HT-29 (cell line): ENCODE measurements at regions not wholly inside any gene's neighbourhood (a gene's known extent, or its start where the extent isn't known, plus 50 kb on each side); places are given as distances from the start of the nearest gene placed in this dataset.
"Not testable (repeated sequence)": the region's sequence is repeated elsewhere in the genome, so short reads cannot be mapped to it uniquely, and the experiment has no call there.

ENCODE experiments used
- DNase-seq: peaks from one replicate; pipeline ENCODE4 v3.0.0-alpha.2; 2015; ENCODE audit warnings: low spot score

DNA sequence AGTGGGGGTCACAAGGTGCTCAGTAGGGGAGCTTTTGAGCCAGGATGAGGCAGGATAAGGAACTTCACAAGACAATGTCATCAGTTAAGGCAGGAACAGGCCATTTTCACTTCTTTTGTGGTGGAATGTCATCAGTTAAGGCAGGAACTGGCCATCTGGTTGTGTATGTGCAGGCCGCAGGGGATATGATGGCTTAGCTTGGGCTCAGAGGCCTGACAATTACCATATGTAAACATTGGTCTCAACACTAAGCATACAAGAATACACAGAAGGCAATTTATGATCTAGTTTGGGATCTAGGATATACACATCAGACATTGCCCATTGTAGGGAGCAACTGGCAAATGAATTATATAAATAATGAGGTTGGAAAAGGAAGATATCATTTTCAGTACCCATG lies 155.4 kb upstream of the CTSO start:
- DNase-seq = not testable (repeated sequence)

DNA sequence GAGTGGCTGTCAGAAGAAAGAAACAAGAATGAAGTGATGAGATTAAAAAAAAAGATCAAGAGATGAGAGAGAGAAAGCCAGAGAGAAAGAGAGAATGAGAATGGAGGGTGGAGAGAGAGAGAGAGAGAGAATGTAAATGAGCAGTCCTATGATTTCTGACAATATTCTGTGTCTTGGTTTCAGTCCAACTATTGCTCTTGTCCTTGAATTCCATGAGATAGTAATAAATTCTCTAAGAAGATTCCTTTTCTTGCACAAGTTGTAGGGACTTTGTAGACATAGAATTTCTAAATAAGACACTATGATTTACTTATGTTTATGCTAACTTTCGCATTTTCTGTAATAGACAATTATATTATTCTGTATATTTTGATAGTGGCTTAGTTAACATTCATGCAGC lies 149.6 kb upstream of the CTSO start:
- DNase-seq = no peak

DNA sequence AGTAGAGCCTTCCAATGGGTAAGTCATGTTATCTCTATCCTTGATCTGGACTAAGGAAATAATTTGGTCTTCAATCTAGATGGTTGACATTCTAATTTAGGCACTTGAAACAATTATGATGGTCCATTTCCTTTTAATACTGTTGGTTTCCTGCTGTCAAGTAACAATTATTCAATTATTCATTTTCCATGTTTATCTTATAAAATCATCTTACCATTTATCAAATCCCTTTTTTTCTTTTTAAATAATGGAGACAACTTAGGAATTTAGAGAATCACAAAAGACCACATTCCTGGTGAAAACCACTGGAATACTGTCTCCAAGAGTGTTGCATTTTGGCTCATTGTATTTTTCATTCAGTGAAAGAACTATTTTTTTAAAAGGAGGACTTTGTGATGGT lies 148.7 kb upstream of the CTSO start:
- DNase-seq = no peak

DNA sequence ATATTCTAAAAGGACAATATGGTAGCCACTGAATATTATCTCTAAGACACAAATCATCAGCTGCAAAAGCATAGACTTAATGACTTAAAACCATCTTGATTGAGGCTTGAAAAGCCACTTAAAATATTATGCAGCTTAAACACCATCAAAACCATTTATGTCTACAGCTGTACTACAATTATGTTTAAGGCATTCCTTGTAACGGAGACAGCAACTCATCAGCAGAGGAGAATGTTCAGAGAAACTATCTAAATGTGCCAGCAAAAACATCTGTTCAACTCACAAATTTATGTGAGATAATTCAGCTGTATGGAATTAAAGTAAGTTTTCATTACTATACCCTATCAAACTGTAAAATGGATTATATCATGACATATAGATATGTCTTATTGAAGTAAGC lies 147.9 kb upstream of the CTSO start:
- no peak for DNase-seq

DNA sequence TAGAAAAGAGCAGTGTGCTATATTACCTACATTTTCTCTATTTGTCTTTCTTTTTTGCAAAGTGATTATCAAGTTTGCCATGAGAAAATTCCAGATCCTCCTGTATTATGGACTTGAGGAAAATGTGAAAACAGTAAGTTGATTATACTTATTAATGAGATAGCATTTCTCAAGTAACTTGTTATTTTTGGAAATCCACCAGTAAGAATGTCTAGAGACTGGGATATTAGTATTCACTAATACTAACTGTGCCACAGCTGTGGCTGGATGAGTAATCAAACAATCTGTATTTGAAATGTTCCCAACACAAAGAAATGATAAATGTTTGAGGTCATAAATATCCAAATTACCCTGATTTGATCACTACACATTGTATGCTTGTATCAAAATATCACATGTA lies 147.0 kb upstream of the CTSO start:
- no peak for DNase-seq

DNA sequence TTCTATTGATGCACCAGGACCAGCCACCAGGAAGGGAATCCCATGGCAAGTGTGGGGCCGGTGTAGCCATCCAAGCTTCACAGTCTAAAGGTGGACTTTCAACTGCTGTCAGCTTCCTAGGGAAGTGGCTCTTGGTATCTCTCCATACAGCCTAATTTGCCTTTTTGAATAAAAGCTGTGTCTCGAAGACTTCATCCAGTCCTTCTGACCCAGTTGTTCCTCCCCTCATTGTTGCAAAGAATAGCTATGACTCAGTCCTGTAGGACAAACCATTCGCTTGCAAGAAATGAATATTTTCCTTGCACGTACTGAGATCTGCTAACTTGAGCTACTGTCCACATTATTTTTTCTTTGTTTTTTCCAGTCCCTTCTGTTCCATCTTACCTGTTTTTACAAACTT lies 145.1 kb upstream of the CTSO start:
- no peak for DNase-seq

DNA sequence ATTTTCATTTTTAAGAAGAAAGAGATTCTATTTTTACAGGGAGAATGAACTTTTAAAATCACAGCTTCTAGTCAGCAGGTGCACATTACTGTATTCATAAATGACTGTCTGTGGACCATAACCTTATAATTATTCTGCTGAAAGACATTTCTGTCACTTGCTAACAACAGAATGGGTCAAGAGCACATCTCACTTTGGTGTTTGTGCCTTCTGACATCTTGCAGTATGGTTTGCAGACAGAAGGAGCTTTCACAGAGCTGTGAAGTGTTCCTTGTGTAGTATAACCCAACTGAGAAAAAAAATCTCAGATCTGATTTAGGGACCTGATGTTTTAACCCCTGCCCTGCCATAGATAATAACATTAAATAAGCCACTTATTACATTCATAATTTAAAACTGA lies 131.4 kb upstream of the CTSO start:
- no peak for DNase-seq

DNA sequence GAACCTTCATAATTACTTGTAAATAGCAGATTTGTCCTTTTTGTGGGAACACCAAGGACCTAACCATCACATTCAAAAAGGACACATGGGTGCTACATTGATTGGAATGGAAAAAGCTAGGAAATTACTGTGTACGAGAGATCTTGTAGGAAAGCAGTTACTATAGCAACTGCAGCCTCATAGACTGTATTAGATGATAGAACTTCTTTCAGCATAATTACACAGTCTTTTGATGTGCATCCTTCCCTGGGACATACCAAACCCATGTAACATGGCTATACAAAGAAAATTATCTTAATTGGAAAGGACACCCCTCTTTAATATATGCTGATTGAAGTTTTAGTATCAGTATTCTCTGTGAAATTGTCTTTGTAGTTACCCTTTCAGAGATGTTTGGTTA lies 130.7 kb upstream of the CTSO start:
- DNase-seq = no peak

DNA sequence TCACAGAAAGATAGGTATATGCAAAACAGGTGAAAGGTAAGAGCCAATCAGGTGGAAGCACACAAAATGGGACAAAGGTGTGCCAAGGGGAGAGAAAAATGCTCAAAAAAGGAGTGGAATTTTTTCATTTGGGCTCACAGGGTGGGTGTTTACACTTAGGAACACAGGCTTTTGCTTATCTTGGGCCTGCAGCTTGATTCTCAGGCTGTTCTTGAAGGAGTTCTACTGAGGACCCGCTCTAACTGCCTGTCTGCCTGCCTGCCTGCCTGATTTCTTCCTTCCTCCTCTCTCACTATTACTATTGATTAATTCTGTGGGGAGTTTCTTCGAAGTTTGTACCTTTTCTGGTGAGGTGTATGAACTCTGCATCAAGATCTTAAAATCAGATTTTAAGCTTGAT lies 120.3 kb upstream of the CTSO start:
- no peak for DNase-seq

DNA sequence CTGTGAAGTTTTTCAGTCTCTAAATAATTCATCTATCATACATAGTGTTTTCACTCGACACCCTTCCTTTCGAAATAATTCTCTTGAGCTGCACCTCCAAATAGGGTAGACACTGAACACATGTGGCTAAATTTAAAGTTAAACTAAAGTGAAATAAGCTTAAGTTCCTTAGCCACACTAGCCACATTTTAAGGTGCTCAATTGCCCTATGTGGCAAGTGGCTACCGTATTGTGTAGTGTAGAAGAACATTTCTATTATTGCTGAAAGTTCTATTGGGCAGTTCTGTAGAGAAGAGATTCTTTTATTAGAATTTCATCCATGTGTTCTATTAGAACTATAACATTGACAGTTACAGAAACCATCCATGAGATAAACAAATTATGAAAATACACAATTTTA lies 107.0 kb upstream of the CTSO start:
- DNase-seq = no peak

DNA sequence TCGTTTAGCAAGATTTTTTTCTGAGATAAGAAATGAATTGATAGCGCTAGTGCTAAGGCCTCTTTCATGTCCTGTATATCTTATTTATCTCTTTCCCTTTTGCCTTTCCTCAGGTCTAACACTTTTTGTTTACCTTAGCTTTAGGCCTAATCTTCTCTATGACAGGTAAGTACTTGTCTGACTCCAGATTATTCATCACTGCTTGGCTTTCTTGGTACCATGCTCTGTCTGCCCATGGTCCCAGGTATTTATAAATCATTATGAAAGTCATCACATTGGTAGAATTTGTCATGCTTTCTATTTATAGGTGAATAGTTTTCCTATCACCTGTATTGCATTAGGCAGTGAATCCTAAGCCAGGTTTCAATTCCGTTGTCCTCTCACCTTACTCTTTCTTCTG lies 99.5 kb upstream of the CTSO start:
- DNase-seq = no peak

DNA sequence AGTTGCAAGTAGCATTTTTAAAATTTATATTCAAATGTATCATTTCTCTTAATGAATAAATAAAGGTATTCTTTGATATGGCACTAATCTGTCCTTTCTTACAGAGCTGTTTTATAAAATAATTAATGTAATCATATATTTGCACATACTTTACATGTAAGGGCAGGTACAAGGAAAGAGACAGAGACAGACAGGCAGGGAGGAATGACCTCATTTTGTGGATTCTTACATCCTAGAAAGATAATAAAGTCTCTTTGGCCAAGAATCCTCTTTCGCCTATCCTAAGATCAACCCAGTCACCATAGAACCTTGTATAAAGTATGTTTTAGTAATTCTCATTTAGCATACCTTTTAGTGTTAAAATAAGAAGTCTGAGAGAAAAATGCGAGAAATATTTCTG lies 98.5 kb upstream of the CTSO start:
- no peak for DNase-seq

DNA sequence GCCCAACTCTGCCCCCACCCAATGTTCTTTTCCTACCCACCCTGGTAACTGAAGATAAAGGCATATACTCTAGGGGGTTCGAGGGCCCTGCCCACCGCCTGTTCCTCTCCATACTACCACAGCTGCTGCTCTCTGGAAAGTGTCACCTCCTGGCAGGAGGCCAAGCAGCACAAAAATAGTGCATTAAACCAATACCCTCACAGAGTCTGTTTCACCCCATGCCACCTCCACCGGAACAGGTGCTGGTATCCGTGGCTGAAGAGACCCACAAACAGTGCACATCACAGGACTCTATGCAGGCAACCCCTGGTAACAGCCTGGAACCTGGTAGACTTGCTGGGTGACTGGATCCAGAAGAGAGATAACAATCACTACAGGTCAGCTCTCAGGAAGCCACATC lies 85.1 kb upstream of the CTSO start:
- DNase-seq = no peak

DNA sequence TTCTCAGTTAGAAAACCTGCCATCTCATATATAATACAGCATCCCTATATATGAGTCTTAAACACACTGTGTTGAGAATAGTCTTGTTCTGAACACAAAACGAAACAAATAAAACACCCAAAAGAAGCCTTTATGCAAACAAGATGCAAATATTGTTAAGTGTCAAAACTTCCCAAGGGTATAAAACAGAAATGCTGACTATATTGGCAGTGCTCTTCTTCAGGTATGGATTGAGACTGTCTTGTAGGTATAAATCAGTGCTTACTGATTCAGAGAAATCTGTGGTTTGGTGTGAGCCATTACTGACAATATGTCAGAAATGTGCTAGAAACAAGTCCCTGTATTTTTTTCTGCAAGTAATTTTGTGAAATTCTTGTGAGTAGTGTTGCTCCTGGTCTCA lies 82.8 kb upstream of the CTSO start:
- DNase-seq = no peak

DNA sequence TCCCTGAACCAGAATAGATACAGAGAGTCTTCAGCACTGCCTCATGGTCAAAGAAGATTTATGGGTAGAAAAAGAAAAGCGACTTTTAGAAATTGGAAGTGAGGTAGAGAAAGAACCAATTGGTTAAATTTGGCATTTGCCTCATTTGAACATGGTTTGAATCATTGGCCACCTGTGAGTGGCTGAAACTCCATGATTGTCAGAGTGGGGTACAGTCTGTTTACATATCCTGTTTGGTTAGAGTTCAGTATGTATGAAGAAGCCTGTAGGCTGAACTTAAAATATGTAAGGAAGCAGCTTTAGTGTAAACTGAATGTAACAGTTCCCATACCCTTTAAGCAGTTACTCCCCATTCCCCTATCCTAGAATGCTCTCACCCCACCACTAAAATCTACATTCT lies 76.0 kb upstream of the CTSO start:
- DNase-seq = no peak

DNA sequence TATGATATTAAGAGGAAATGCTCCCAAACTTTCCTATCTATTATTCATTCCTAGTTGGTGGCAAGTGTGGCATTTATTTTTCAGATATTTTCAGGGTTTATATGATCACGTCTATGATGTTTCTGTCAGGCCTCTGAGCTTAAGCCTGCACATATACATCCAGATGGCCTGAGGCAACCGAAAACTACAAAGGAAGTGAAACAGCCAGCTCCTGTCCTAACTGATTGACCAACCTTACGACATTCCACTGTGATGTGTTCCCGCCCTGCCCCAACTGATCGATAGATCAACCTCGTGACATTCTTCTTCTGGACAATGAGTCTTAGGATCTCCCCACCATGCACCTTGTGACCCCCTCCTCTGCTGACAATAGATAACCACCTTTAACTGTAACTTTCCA lies 67.6 kb upstream of the CTSO start:
- no peak for DNase-seq

DNA sequence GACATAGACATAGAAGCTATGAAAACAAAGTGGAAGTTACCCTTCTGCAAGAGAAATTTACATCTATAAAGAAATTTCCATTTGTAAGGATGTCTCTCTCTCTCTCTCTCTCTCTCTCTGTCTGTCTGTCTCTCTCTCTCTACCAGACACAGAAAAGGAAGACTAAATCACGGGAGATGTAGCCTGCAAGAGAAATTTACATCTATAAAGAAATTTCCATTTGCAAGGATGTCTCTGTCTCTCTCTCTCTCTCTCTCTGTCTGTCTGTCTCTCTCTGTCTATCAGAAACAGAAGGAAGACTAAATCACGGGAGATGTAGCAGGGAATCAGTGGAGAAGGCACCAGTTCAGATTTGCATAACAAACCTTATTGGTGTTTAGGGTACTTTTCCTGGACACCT lies 65.6 kb upstream of the CTSO start:
- DNase-seq = no peak

DNA sequence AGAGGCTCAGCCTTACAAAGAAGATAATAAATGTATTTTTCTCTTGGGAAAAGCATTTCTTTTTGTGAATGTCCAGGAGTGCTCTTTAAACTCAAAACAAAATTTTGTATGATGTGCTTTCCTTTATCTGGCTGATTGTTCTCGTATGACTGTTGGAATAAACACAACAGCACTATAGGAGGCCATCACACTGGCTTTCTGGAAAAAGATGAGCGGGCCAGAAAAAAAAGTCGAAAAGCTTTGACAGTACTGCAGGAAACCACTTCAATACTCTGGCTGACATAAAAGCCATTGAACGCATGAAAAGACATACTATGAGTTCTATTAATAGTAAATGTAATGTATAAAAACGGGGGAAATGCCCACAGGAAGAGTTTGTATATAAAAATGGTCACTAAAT lies 64.7 kb upstream of the CTSO start:
- no peak for DNase-seq

DNA sequence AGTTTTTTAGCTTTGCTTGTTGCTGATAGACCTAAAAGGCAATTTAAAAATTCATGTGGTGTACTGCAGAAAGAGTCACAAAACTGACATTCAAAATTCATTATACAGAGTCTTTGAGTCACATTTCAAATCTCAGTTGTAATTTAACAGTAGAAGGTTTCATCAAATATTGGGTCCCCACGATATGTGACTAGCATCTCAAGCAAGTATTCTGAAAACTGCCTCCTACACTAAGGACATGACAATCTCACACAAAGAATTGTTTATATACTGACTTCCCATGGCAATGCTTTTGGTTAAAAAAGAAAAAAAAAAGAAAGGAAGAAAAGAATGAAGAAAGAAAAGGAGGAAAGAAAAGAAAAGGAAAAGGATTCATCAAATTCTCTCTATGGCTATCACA lies 62.1 kb upstream of the CTSO start:
- no peak for DNase-seq

DNA sequence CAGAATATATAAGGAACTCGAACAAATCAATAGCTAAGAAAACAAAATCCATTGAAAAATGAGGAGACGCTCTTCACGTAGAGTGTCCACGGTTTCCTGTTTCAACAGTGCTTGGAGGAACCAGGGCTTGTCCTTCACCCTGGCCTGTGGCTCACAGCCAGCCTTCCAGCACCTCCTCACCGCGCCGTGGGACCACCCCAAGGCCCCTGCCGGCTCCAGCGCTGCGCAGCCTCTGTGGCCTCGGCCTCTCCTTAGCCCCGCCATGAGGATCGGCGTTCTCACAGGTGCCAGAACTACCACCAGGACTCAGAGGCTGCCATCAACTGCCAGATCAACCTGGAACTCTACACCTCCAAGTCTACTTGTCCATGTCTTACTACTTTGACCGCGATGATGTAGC lies 52.5 kb upstream of the CTSO start:
- no peak for DNase-seq
